HEK293T (cell line): ENCODE measurements at regions not wholly inside any gene's neighbourhood (a gene's known extent, or its start where the extent isn't known, plus 50 kb on each side); places are given as distances from the start of the nearest gene placed in this dataset.
"Not testable (repeated sequence)": the region's sequence is repeated elsewhere in the genome, so short reads cannot be mapped to it uniquely, and the experiment has no call there.

ENCODE experiments used
- CTCF ChIA-PET: fragments of 350-600 bp; formaldehyde crosslinking; extraction: SDS; loops from one replicate; lab custom pipeline; 2021; ENCODE audit warnings: antibody characterized with exemption, inconsistent platforms; lab: Yijun Ruan, JAX
- POLR2A ChIA-PET: fragments of 350-600 bp; formaldehyde crosslinking; extraction: SDS; loops from one replicate; lab custom pipeline; 2020; ENCODE audit warnings: antibody characterized with exemption, inconsistent platforms; lab: Yijun Ruan, JAX
- DNase-seq: peaks from one replicate; pipeline ENCODE4 v3.0.0; 2012; ENCODE audit warnings: mixed read lengths; ENCODE audit errors: extremely low spot score
- ARNT ChIP-seq: fragments of 450-650 bp; IDR thresholded peaks from 2 replicates; pipeline ENCODE4 v1.6.1; 2017; ENCODE audit warnings: mild to moderate bottlenecking
- BHLHE40 ChIP-seq: fragments of 450-650 bp; IDR thresholded peaks from 2 replicates; pipeline ENCODE4 v1.6.1; 2016; ENCODE audit warnings: mild to moderate bottlenecking, moderate library complexity, borderline replicate concordance
- CTBP1 ChIP-seq: fragments of 450-650 bp; IDR thresholded peaks from 2 replicates; pipeline ENCODE4 v1.6.1; 2016; ENCODE audit warnings: borderline replicate concordance
- ELF4 ChIP-seq: fragments of 450-650 bp; IDR thresholded peaks from 2 replicates; pipeline ENCODE4 v1.6.1; 2017; ENCODE audit warnings: antibody characterized with exemption
- FOXA1 ChIP-seq: fragments of 450-650 bp; IDR thresholded peaks from 2 replicates; pipeline ENCODE4 v1.6.1; 2016; ENCODE audit warnings: mild to moderate bottlenecking
- FOXK2 ChIP-seq: fragments of 450-650 bp; IDR thresholded peaks from 2 replicates; pipeline ENCODE4 v1.6.1; 2016; ENCODE audit warnings: mild to moderate bottlenecking
- FOXM1 ChIP-seq: fragments of 450-650 bp; IDR thresholded peaks from 2 replicates; pipeline ENCODE4 v1.6.1; 2017; ENCODE audit warnings: mild to moderate bottlenecking, borderline replicate concordance
- HDGF ChIP-seq: fragments of 450-650 bp; IDR thresholded peaks from 2 replicates; pipeline ENCODE4 v1.6.1; 2017; ENCODE audit warnings: antibody characterized with exemption, borderline replicate concordance
- L3MBTL2 ChIP-seq: fragments of 450-650 bp; conservative IDR thresholded peaks from 2 replicates; pipeline ENCODE4 v1.6.1; 2016; ENCODE audit warnings: mild to moderate bottlenecking
- LEF1 ChIP-seq: fragments of 450-650 bp; IDR thresholded peaks from 2 replicates; pipeline ENCODE4 v1.6.1; 2017; ENCODE audit warnings: mild to moderate bottlenecking, borderline replicate concordance
- NFRKB ChIP-seq: fragments of 450-650 bp; IDR thresholded peaks from 2 replicates; pipeline ENCODE4 v1.6.1; 2016; ENCODE audit warnings: mild to moderate bottlenecking, moderate library complexity
- SP1 ChIP-seq: fragments of 450-650 bp; IDR thresholded peaks from 2 replicates; pipeline ENCODE4 v1.6.1; 2017
- SUZ12 ChIP-seq: fragments of 450-650 bp; IDR thresholded peaks from 2 replicates; pipeline ENCODE4 v1.6.1; 2016; ENCODE audit warnings: mild to moderate bottlenecking
- TARDBP ChIP-seq: fragments of 450-650 bp; IDR thresholded peaks from 2 replicates; pipeline ENCODE4 v1.6.1; 2016
- ZNF384 ChIP-seq: fragments of 450-650 bp; IDR thresholded peaks from 2 replicates; pipeline ENCODE4 v1.6.1; 2016
- TF ChIP-seq, protein P1 (sequence below): fragments of 450-650 bp; IDR thresholded peaks from 2 replicates; pipeline ENCODE4 v1.6.1; 2016

DNA sequence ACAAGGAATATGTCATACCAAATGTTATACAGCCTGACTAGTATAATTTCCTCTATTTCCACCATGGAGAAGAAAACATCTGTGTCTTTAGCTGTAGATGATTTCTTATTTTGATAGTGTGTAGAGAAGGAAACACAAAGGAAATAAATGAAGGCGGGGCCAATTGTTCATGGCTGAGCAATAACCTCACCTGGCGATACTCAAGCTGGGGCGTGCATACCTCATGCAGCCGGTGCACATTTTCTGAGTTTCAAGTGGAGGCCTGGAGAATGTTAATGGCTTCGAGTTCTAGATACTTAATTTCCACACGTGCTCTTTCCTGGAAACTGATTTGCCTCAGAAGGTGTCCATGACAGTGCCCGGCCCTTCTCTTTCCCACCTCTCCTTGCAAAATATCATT, 127.4 kb upstream of the TAF11L2 start:
- TF ChIP-seq SP1 (no peak), LEF1 (no peak), SUZ12 (no peak), L3MBTL2 (no peak), FOXM1 (no peak), ARNT (no peak), HDGF (no peak), NFRKB (no peak), TARDBP (no peak), ZNF384 (no peak), BHLHE40 (no peak), FOXK2 (no peak), CTBP1 (no peak), FOXA1 (no peak), ELF4 (no peak)
- TF ChIP-seq, protein P1, sequence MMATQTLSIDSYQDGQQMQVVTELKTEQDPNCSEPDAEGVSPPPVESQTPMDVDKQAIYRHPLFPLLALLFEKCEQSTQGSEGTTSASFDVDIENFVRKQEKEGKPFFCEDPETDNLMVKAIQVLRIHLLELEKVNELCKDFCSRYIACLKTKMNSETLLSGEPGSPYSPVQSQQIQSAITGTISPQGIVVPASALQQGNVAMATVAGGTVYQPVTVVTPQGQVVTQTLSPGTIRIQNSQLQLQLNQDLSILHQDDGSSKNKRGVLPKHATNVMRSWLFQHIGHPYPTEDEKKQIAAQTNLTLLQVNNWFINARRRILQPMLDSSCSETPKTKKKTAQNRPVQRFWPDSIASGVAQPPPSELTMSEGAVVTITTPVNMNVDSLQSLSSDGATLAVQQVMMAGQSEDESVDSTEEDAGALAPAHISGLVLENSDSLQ: no peak
- ChIA-PET CTCF (no interaction called here), POLR2A (no interaction called here)
- no peak for DNase-seq

DNA sequence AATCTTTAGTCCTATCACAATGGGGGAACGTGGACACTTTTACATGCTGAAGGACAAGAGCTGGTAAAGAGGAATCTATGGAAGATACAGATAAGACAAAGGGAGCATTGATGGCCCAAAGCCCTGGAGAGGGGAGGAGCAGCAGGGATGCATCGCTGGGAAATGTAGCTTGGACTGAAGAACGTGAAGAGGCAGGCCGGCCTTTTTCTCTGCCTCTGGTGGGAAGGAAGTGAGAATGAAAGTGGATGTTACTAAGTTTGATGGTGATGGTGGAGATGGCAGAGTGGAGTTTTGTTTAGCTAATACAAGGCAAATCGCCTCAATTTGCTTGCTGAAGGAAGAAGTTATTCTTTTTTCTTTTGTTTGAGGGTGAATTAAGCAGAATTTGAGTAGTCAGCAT, 124.6 kb upstream of the TAF11L2 start:
- POLR2A ChIA-PET: no interaction called here
- DNase-seq: no peak
- CTCF ChIA-PET: no interaction called here
- TF ChIP-seq LEF1: no peak
- TF ChIP-seq ELF4: no peak
- TF ChIP-seq ZNF384: no peak
- TF ChIP-seq TARDBP: no peak
- TF ChIP-seq ARNT: no peak

DNA sequence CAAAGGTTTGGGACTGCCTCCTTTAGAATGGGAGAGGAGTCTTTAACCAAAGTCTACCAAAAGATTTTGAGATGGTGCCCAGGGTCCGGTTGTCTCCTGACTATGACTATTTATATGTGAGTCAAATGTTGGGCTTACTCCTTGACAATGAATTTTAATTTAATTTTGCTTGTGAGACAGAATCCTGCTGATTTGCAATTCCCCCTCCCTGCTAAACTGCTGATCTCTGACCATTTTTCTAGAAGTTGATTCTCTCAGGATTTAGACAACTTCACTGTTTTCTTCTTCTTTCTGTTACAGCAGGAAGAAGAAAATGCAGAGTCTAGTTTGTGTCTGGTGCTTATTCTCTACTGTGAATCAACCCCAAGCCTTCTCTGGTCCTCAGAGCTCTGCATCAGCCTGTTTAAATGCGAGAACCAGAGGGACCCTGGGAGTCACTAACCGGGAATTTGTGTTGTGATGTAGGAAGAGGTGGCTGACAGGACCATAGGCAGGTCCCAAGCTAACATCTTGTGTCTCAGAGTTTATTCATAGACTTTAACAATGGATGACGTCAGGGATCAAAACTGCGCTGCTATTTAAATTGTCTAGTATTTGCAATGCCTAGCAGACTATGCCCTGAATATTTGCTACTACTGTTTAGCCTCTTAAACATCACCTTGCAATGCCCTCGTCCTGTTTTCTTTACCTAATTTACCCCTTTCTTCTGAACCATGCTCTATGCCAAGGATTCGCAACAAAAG, 124.0 kb upstream of the TAF11L2 start:
- ChIA-PET POLR2A (no interaction called here), CTCF (no interaction called here)
- no peak for DNase-seq
- TF ChIP-seq FOXK2 (no peak), SP1 (no peak), HDGF (no peak), NFRKB (no peak), L3MBTL2 (no peak), BHLHE40 (no peak), FOXM1 (no peak), ELF4 (no peak), TARDBP (no peak), FOXA1 (no peak), CTBP1 (no peak), ARNT (no peak), SUZ12 (no peak), LEF1 (no peak), ZNF384 (no peak)
- TF ChIP-seq, protein P1: no peak

DNA sequence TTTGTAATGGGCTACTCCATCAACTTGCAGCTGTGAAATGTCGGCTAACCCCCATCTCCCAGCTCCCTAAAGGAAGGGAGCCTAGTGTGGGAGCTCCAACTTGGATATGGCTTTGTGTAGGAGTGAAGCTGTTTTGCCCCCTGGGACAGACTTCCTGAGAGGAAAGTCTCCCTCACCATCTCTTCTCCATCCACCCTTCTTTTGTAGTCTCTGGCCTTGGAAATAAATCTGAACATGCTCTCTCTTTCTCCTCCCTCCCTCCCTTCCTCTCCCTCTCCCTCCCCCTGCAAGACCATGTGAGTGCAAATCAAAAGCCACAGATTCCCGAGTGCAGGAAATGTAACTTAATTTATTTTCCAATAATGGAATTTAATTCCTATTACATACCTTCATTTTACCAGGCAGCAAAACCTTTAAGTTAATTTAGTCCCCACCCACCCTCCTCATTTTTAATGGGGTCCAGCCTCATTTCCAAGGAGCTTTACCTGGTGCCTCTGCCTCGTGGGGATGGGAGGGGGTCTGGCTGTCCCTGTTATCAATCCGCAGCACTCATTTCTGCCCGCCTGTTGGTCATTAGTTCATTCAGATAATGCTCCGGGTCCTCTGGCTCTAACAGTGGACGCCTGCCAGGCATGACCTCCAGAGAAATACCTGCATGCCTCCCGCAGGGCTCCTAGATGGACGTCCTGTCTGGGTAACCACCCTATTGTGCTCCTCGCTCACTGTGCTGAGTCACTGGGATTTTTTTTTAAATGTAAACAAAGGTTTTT, 122.9 kb upstream of the TAF11L2 start:
- CTCF ChIA-PET: no interaction called here
- TF ChIP-seq ARNT (no peak), ZNF384 (no peak), FOXK2 (no peak), BHLHE40 (no peak), SUZ12 (no peak), FOXA1 (no peak)
- POLR2A ChIA-PET: no interaction called here
- no peak for DNase-seq

DNA sequence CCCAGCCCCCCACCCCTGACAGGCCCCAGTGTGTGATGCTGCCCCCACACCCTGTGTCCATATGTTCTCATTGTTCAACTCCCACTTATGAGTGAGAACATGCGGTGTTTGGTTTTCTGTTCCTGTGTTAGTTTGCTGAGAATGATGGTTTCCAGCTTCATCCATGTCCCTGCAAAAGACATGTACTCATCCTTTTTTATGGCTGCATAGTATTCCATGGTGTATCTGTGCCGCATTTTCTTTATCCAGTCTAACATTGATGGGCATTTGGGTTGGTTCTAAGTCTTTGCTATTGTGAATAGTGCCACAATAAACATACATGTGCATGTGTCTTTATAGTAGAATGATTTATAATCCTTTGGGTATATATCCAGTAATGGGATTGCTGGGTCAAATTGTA, 122.1 kb upstream of the TAF11L2 start:
- CTCF ChIA-PET, DNase-seq, POLR2A ChIA-PET: not testable (repeated sequence)

DNA sequence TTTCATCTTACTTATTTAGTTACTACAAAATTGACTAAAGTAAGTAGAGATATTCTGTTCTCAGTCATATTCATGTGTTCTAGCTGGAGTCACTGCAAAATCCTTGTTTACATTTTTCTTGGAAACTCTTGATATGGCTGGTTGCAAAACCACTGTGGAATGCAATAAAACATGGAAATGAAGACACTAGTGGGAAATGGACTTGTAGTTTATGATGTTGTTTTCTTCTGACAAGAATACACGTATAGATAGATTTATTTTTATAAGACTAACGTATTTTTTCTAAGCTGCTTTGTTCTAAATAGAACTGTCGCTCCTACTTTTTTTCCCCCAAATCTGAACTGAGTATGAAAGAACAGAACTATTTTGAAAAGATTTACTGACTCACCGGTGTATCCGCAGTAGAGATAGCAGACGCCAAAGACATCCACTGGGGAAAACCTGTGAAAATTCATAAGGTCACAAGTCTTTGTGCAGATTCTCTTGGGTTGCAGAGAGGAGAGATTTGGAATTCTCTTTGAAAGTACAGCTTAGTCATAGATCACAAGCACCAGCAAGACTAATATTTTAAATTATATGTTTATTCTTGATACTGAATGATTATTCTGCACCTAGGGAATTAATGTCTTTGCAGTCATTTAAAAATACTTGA, 119.6 kb upstream of the TAF11L2 start:
- DNase-seq: no peak
- TF ChIP-seq ZNF384: no peak
- no peak for TF ChIP-seq FOXM1
- no peak for TF ChIP-seq FOXK2
- TF ChIP-seq L3MBTL2: no peak
- no peak for TF ChIP-seq HDGF
- TF ChIP-seq FOXA1: no peak
- no peak for TF ChIP-seq ELF4
- TF ChIP-seq NFRKB: no peak
- TF ChIP-seq LEF1: no peak
- TF ChIP-seq, protein P1: no peak
- no peak for TF ChIP-seq SUZ12
- no peak for TF ChIP-seq SP1
- no peak for TF ChIP-seq CTBP1
- TF ChIP-seq TARDBP: no peak
- no peak for TF ChIP-seq ARNT
- POLR2A ChIA-PET: interaction anchor here (0.8 to 1.3 kb wide), 4 partner anchors 11 to 161 kb away, joined by 3 to 4 read pairs (median 3); partner anchors contain the start of gene BASP1
- CTCF ChIA-PET: interaction anchor here (2.5 kb wide), 1 partner anchor 24 kb away, joined by 14 read pairs; no protein-coding TSS in a partner anchor
